IPS DF 6.9 (cell line): ENCODE measurements at regions not wholly inside any gene's neighbourhood (a gene's known extent, or its start where the extent isn't known, plus 50 kb on each side); places are given as distances from the start of the nearest gene placed in this dataset.

Source experiments
- DNase-seq: peaks from one replicate; pipeline ENCODE4 v3.0.0-alpha.2; 2013; ENCODE audit warnings: low read depth, low spot score
- H3K27ac ChIP-seq: one replicate; pipeline ENCODE4 v1.5.1; 2013; ENCODE audit warnings: low read length, control low read depth
- H3K27me3 ChIP-seq: 2 replicates; pipeline ENCODE4 v1.6.1; 2013; ENCODE audit warnings: mild to moderate bottlenecking, low read length; ENCODE audit not compliant: control insufficient read depth, insufficient read depth
- H3K36me3 ChIP-seq: 2 replicates; pipeline ENCODE4 v1.6.1; 2013; ENCODE audit warnings: low read length; ENCODE audit not compliant: control insufficient read depth, insufficient read depth
- H3K4me1 ChIP-seq: 2 replicates; pipeline ENCODE4 v1.6.1; 2013; ENCODE audit warnings: low read length; ENCODE audit not compliant: control insufficient read depth, insufficient read depth
- H3K4me3 ChIP-seq: 2 replicates; pipeline ENCODE4 v1.5.1; 2013; ENCODE audit warnings: mild to moderate bottlenecking, low read length
- H3K9me3 ChIP-seq: 2 replicates; pipeline ENCODE4 v1.6.1; 2013; ENCODE audit warnings: low read length, inconsistent platforms; ENCODE audit not compliant: control insufficient read depth, insufficient read depth
- WGBS: extraction: QIAGEN DNeasy Blood & Tissue Kit; methylation state at CpG from one replicate; pipeline ENCODE4 v1.1.7; 2013; ENCODE audit warnings: mixed read lengths, missing lambda C conversion rate; ENCODE audit not compliant: insufficient read length, insufficient coverage; 5-methylcytosine and 5-hydroxymethylcytosine counted together

- no peak overlapping the region for H3K27ac ChIP-seq
- DNase-seq = no peak
- no peaks in the 10 kb centered on the region for H3K4me1 ChIP-seq
- no CpG with 5 or more reads among the region's 10 CpGs for whole genome bisulfite sequencing
- no peaks in the 10 kb centered on the region for H3K9me3 ChIP-seq
- H3K36me3 ChIP-seq = no peaks in the 10 kb centered on the region
- no peaks in the 10 kb centered on the region for H3K27me3 ChIP-seq
- H3K4me3 ChIP-seq = no peak overlapping the region
Measured at GRCh38 chr18:55121397-55122170, 162.3 kb upstream of the CCDC68 start.

DNA sequence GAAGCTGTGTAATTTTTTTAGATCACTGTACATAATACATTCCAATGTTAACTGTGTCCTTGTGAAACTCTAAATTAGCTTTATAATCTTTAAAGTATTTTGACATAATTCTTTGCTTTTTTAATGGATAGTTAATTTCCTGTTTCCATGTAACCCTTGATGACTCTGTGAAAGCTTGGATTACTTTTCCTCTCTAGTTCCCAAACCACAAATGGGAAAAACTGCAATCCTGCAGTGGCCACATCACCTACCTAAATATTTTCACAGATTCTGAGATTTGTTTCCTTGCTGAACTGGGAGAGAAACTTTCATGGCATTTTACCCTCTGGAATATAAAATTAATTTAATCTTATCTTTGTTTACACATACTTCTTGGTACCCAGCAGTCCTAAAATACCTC lies 161.6 kb upstream of the CCDC68 start:
- Histone ChIP-seq H3K36me3 (no peaks in the 10 kb centered on the region), H3K27ac (no peak overlapping the region), H3K27me3 (no peaks in the 10 kb centered on the region), H3K4me1 (no peaks in the 10 kb centered on the region), H3K9me3 (no peaks in the 10 kb centered on the region), H3K4me3 (no peak overlapping the region)
- DNase-seq = no peak

GRCh38 chr18:55119434-55119833 lies 160.2 kb upstream of the CCDC68 start:
- Histone ChIP-seq H3K27me3 (no peaks in the 10 kb centered on the region), H3K9me3 (no peaks in the 10 kb centered on the region), H3K27ac (no peak overlapping the region), H3K4me3 (no peak overlapping the region), H3K36me3 (no peaks in the 10 kb centered on the region), H3K4me1 (no peaks in the 10 kb centered on the region)
- no peak for DNase-seq
- WGBS = 100% methylated on average over 1 of the region's 6 CpGs

- Histone ChIP-seq H3K27me3 (no peaks in the 10 kb centered on the region), H3K36me3 (no peaks in the 10 kb centered on the region), H3K27ac (no peak overlapping the region), H3K9me3 (no peaks in the 10 kb centered on the region), H3K4me3 (no peak overlapping the region), H3K4me1 (no peaks in the 10 kb centered on the region)
- no peak for DNase-seq
Measured at GRCh38 chr18:55119016-55119415, 159.8 kb upstream of the CCDC68 start.

DNA sequence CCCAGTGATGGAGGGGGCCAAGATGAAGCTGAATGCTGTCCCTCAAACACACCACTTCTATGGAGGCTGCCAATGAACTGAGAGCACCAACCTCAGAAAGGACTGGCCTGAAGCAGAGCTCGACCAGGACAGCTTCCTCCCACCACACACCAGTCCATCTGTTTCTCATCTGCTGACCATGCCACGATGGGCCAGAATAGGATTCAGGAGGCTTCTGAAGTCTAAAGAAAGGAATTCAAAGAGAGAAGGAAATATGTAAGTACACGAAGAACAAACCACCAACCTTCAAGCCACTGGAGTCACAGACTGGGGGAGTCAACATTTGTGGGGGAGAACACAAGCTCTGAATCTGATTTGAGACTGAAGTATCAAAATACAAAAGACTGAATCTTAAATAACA lies 157.6 kb upstream of the CCDC68 start:
- Histone ChIP-seq H3K9me3 (no peaks in the 10 kb centered on the region), H3K27me3 (no peaks in the 10 kb centered on the region), H3K4me3 (no peak overlapping the region), H3K36me3 (no peaks in the 10 kb centered on the region), H3K27ac (no peak overlapping the region), H3K4me1 (no peaks in the 10 kb centered on the region)
- no peak for DNase-seq
- no CpG with 5 or more reads among the region's 3 CpGs for WGBS

- Histone ChIP-seq H3K9me3 (no peaks in the 10 kb centered on the region), H3K27me3 (no peaks in the 10 kb centered on the region), H3K36me3 (no peaks in the 10 kb centered on the region), H3K4me3 (no peak overlapping the region), H3K27ac (no peak overlapping the region), H3K4me1 (no peaks in the 10 kb centered on the region)
- DNase-seq = no peak
- no CpG with 5 or more reads among the region's 2 CpGs for WGBS
Measured at GRCh38 chr18:55115606-55116005, 156.3 kb upstream of the CCDC68 start.

DNA sequence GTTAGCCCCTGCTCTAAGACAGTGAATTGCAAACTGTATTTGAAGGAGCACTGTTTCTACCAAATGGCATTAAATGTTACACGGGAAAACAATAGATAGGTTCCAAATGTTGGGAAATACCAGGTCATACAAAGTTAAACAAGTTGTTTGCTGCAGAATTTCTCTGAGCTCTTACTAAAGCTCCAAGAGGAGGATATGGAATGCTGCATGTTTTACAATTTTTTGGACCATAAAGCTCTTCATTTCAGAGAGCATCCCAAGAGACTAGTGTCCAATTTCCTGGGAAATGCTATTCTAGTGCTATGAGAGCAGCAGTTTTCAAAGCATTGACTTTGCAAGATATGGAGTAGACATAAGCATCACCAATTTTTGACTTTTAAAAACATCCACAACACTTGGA lies 155.6 kb upstream of the CCDC68 start:
- H3K27me3 ChIP-seq = no peaks in the 10 kb centered on the region
- no peaks in the 10 kb centered on the region for H3K4me1 ChIP-seq
- DNase-seq = no peak
- H3K27ac ChIP-seq = no peak overlapping the region
- H3K4me3 ChIP-seq = no peak overlapping the region
- H3K36me3 ChIP-seq = no peaks in the 10 kb centered on the region
- no CpG with 5 or more reads among the region's 1 CpG for WGBS
- no peaks in the 10 kb centered on the region for H3K9me3 ChIP-seq

DNA sequence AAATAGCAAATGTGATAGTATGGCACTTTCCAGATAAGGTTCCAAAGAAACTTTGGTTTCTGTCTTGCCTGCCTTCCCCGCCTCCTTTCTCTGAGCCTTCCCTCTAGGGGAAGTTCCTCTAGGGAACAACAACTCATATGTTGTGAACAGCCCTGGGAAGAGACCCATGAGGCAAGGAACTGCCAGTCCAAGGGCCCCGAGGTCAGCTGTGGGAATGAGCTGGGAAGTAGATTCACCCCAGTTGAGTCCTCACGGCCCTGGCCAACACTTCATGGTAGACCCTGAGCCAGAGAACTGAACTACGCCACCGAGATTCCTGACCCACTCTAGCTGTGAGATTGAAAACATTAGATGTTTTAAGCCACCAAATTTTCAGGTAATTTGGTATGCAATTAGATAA lies 154.5 kb upstream of the CCDC68 start:
- no CpG with 5 or more reads among the region's 5 CpGs for WGBS
- H3K9me3 ChIP-seq = no peaks in the 10 kb centered on the region

GRCh38 chr18:55111271-55111670 lies 152.0 kb upstream of the CCDC68 start:
- Histone ChIP-seq H3K4me1 (no peaks in the 10 kb centered on the region), H3K27ac (no peak overlapping the region), H3K9me3 (no peaks in the 10 kb centered on the region), H3K36me3 (no peaks in the 10 kb centered on the region), H3K27me3 (no peaks in the 10 kb centered on the region), H3K4me3 (no peak overlapping the region)
- no peak for DNase-seq

More for the DNA sequence above, 154.5 kb upstream of the CCDC68 start:
- Histone ChIP-seq H3K4me1 (no peaks in the 10 kb centered on the region), H3K4me3 (no peak overlapping the region), H3K27ac (no peak overlapping the region), H3K36me3 (no peaks in the 10 kb centered on the region), H3K27me3 (no peaks in the 10 kb centered on the region)
- DNase-seq = no peak

- WGBS = no CpG with 5 or more reads among the region's 9 CpGs
- Histone ChIP-seq H3K4me1 (no peaks in the 10 kb centered on the region), H3K9me3 (no peaks in the 10 kb centered on the region), H3K27ac (no peak overlapping the region), H3K36me3 (no peaks in the 10 kb centered on the region), H3K27me3 (no peaks in the 10 kb centered on the region), H3K4me3 (no peak overlapping the region)
- no peak for DNase-seq
Measured at GRCh38 chr18:55110436-55110835, 151.2 kb upstream of the CCDC68 start.

DNA sequence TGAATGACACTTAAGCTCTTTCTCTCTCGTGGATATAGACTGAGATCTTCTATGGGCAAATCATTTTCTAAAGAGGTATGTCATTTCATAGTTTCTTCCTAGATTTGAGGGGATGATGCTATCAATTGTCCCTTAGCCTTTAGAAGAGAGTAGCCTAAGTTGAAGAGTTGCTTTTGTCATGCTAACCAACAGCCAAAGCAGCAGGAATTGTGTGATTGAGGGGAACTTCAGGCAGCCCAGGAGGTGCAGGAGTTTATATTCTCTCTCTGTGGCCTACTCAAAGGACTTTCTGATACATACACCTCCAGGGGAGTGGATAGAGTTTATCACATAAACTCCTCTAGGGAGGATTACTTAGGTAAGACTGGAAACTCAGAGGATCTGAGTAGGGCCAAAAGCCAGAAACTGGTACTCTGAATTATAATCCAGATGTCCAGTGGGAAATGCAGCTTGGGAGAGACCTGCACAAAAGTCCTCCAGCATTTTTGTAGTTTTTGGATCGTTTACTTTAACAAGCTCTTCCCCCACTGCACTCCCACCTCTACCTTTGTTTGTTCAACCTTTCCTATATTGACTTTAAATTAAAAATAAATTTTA lies 150.7 kb upstream of the CCDC68 start:
- WGBS = no CpG with 5 or more reads among the region's 2 CpGs
- Histone ChIP-seq H3K4me1 (no peaks in the 10 kb centered on the region), H3K9me3 (no peaks in the 10 kb centered on the region), H3K27me3 (no peaks in the 10 kb centered on the region), H3K4me3 (no peak overlapping the region), H3K27ac (no peak overlapping the region), H3K36me3 (no peaks in the 10 kb centered on the region)
- peak; percentile 18 for DNase-seq
